Caco-2 (cell line): ENCODE measurements at regions not wholly inside any gene's neighbourhood (a gene's known extent, or its start where the extent isn't known, plus 50 kb on each side); places are given as distances from the start of the nearest gene placed in this dataset.

Experiments used
- BruUV-seq: library from RNA; stranded (reverse); fragments of 400-500 nt; replicated peaks from 2 replicates; lab custom pipeline; 2021; lab: Mats Ljungman, UMichigan
- CTCF ChIA-PET: fragments of 300-600 bp; sonication (Branson Sonifier 250); formaldehyde crosslinking; loops from one replicate; lab custom pipeline; 2022; ENCODE audit warnings: antibody characterized with exemption; lab: Charles Lee
- POLR2A ChIA-PET: fragments of 300-600 bp; sonication (Branson Sonifier 250); formaldehyde crosslinking; loops from one replicate; lab custom pipeline; 2022; ENCODE audit warnings: antibody characterized with exemption; lab: Charles Lee
- DNase-seq, 2 experiments: peaks; one replicate each; pipeline versions ENCODE4 v3.0.0 to v3.0.0-alpha.2; 2020 to 2022
- H3K27me3 ChIP-seq: replicated peaks from 2 replicates; pipeline ENCODE4 v1.6.0; 2011; ENCODE audit warnings: low read length; ENCODE audit not compliant: control insufficient read depth, insufficient read depth
- H3K36me3 ChIP-seq: 2 replicates; pipeline ENCODE4 v1.5.1; 2011; ENCODE audit warnings: low read length; ENCODE audit not compliant: control insufficient read depth, insufficient read depth
- H3K4me1 ChIP-seq: fragments of 250-450 bp; sonication (Bioruptor Pico); 2 replicates; pipeline ENCODE4 v1.5.1; 2020; ENCODE audit warnings: mild to moderate bottlenecking
- H3K4me3 ChIP-seq: 2 replicates; pipeline ENCODE4 v1.5.1; 2011; ENCODE audit warnings: low read depth, mild to moderate bottlenecking, control low read depth, low read length
- H3K9me3 ChIP-seq: fragments of 250-450 bp; sonication (Bioruptor Pico); 2 replicates; pipeline ENCODE4 v1.5.1; 2020; ENCODE audit warnings: mild to moderate bottlenecking, moderate library complexity
- H3K27ac Mint-ChIP-seq: one replicate; pipeline ENCODE4 v1.8.0; 2022; ENCODE audit warnings: mixed read lengths; ENCODE audit not compliant: unreplicated experiment
- H3K27me3 Mint-ChIP-seq: one replicate; pipeline ENCODE4 v1.8.0; 2022; ENCODE audit warnings: mixed read lengths; ENCODE audit not compliant: insufficient read depth, unreplicated experiment
- H3K36me3 Mint-ChIP-seq: one replicate; pipeline ENCODE4 v1.8.0; 2022; ENCODE audit warnings: mild to moderate bottlenecking, mixed read lengths; ENCODE audit not compliant: insufficient read depth, unreplicated experiment
- H3K4me1 Mint-ChIP-seq: one replicate; pipeline ENCODE4 v1.8.0; 2022; ENCODE audit warnings: low read depth, mixed read lengths; ENCODE audit not compliant: unreplicated experiment
- H3K4me3 Mint-ChIP-seq: one replicate; pipeline ENCODE4 v1.8.0; 2022; ENCODE audit warnings: mild to moderate bottlenecking, moderate library complexity, mixed read lengths; ENCODE audit not compliant: unreplicated experiment
- H3K9me3 Mint-ChIP-seq: one replicate; pipeline ENCODE4 v1.8.0; 2022; ENCODE audit warnings: mixed read lengths; ENCODE audit not compliant: unreplicated experiment
- CTCF ChIP-seq, 2 experiments: fragments of 200-600 bp in 1 of 2; IDR thresholded peaks; 1 replicate in 1 of 2; 2 replicates in 1 of 2; pipeline versions ENCODE4 v1.5.1 to v1.8.0; 2011 to 2022; ENCODE audit warnings: antibody characterized with exemption in 1 of 2, control low read depth in 1 of 2, inconsistent platforms in 1 of 2, low read depth in 1 of 2, low read length in 1 of 2, mild to moderate bottlenecking in 1 of 2, moderate library complexity in 1 of 2; ENCODE audit not compliant: insufficient read depth in 1 of 2, severe bottlenecking in 1 of 2, unreplicated experiment in 1 of 2
- intact Hi-C: fragments of 100-400 bp; cut with micrococcal nuclease; formaldehyde crosslinking; loops from one replicate; pipeline ENCODE4 v1.10.0; 2022; ENCODE audit not compliant: unreplicated experiment

GRCh38 chr21:35510957-35511695, 462.0 kb upstream of the RUNX1 start:
- no peaks in the 10 kb centered on the region for H3K27me3 Mint-ChIP-seq
- H3K9me3 ChIP-seq, result no peaks in the 10 kb centered on the region
- no peaks in the 10 kb centered on the region for H3K27me3 ChIP-seq
- H3K4me1 Mint-ChIP-seq, result peaks cover 14% of the 10 kb centered on the region
- H3K27ac Mint-ChIP-seq, result no peak overlapping the region
- H3K9me3 Mint-ChIP-seq, result no peaks in the 10 kb centered on the region
- DNase-seq, result no peak
- H3K4me3 Mint-ChIP-seq, result no peak overlapping the region
- ChIA-PET CTCF (no interaction called here), POLR2A (no interaction called here)
- no peak overlapping the region for H3K4me3 ChIP-seq
- peaks cover 16% of the 10 kb centered on the region for H3K4me1 ChIP-seq
- intact Hi-C loops, result no loop called here
- no peaks in the 10 kb centered on the region for H3K36me3 ChIP-seq
- BruUV-seq, result no TSS peak
- no peak for TF ChIP-seq CTCF (IDR thresholded peaks at IDR 0.05; ENCODE audit: insufficient read depth in 1 of 2, low read depth in 1 of 2, low read length in 1 of 2, severe bottlenecking in 1 of 2, unreplicated experiment in 1 of 2)
- no peaks in the 10 kb centered on the region for H3K36me3 Mint-ChIP-seq

- intact Hi-C loops, result no loop called here
- Mint-ChIP-seq H3K36me3 (no peaks in the 10 kb centered on the region), H3K4me1 (peaks cover 14% of the 10 kb centered on the region), H3K9me3 (no peaks in the 10 kb centered on the region), H3K4me3 (no peak overlapping the region), H3K27me3 (no peaks in the 10 kb centered on the region), H3K27ac (no peak overlapping the region)
- peaks cover 16% of the 10 kb centered on the region for H3K4me1 ChIP-seq
- no peak overlapping the region for H3K4me3 ChIP-seq
- BruUV-seq, result no TSS peak
- no peaks in the 10 kb centered on the region for H3K27me3 ChIP-seq
- no peaks in the 10 kb centered on the region for H3K9me3 ChIP-seq
- ChIA-PET POLR2A (no interaction called here), CTCF (no interaction called here)
- no peaks in the 10 kb centered on the region for H3K36me3 ChIP-seq
- no peak for DNase-seq
- TF ChIP-seq CTCF (IDR thresholded peaks at IDR 0.05; ENCODE audit: insufficient read depth in 1 of 2, low read depth in 1 of 2, low read length in 1 of 2, severe bottlenecking in 1 of 2, unreplicated experiment in 1 of 2), result no peak
Observed at GRCh38 chr21:35510294-35510693, 461.2 kb upstream of the RUNX1 start.

- Histone ChIP-seq H3K9me3 (no peaks in the 10 kb centered on the region), H3K36me3 (no peaks in the 10 kb centered on the region), H3K27me3 (no peaks in the 10 kb centered on the region), H3K4me3 (no peak overlapping the region), H3K4me1 (peaks cover 16% of the 10 kb centered on the region)
- no peaks in the 10 kb centered on the region for H3K9me3 Mint-ChIP-seq
- no peak for TF ChIP-seq CTCF (IDR thresholded peaks at IDR 0.05; ENCODE audit: insufficient read depth in 1 of 2, low read depth in 1 of 2, low read length in 1 of 2, severe bottlenecking in 1 of 2, unreplicated experiment in 1 of 2)
- no peaks in the 10 kb centered on the region for H3K27me3 Mint-ChIP-seq
- no peak for DNase-seq
- POLR2A ChIA-PET, result no interaction called here
- CTCF ChIA-PET, result interaction anchor here (1.2 kb wide), 2 partner anchors 109 to 431 kb away, joined by 3 to 4 read pairs; no protein-coding TSS in a partner anchor
- H3K36me3 Mint-ChIP-seq, result no peaks in the 10 kb centered on the region
- H3K27ac Mint-ChIP-seq, result no peak overlapping the region
- peaks cover 14% of the 10 kb centered on the region for H3K4me1 Mint-ChIP-seq
- no peak overlapping the region for H3K4me3 Mint-ChIP-seq
- intact Hi-C loops, result no loop called here
- BruUV-seq, result no TSS peak
Observed at GRCh38 chr21:35509001-35509704, 460.1 kb upstream of the RUNX1 start.
